GM06990 (cell line): ENCODE measurements at regions not wholly inside any gene's neighbourhood (a gene's known extent, or its start where the extent isn't known, plus 50 kb on each side); places are given as distances from the start of the nearest gene placed in this dataset.

ENCODE experiments used
- DNase-seq: peaks from one replicate; pipeline ENCODE4 v3.0.0-alpha.2; 2011; ENCODE audit not compliant: insufficient read length; ENCODE audit errors: extremely low read depth
- H3K27me3 ChIP-seq: replicated peaks from 2 replicates; pipeline ENCODE4 v1.6.0; 2011; ENCODE audit warnings: low read length; ENCODE audit not compliant: control insufficient read depth, insufficient read depth
- H3K36me3 ChIP-seq: 2 replicates; pipeline ENCODE4 v1.5.1; 2011; ENCODE audit warnings: low read length; ENCODE audit not compliant: control insufficient read depth, insufficient read depth
- H3K4me3 ChIP-seq: replicated peaks from 2 replicates; pipeline ENCODE4 v1.5.1; 2011; ENCODE audit warnings: low read depth, mild to moderate bottlenecking, control low read depth, low read length
- CTCF ChIP-seq: IDR thresholded peaks from 2 replicates; pipeline ENCODE4 v1.5.1; 2011; ENCODE audit warnings: low read length, control low read depth, mild to moderate bottlenecking, inconsistent platforms; ENCODE audit not compliant: insufficient read depth, poor library complexity, severe bottlenecking

- no peaks in the 10 kb centered on the region for H3K36me3 ChIP-seq
- TF ChIP-seq CTCF, result no peak
- H3K4me3 ChIP-seq, result no peak overlapping the region
- DNase-seq, result no peak
- no peaks in the 10 kb centered on the region for H3K27me3 ChIP-seq
Observed at GRCh38 chr18:27712066-27712465, 464.9 kb downstream of the CDH2 start.

GRCh38 chr18:27711382-27711781, 465.5 kb downstream of the CDH2 start:
- TF ChIP-seq CTCF, result no peak
- Histone ChIP-seq H3K4me3 (no peak overlapping the region), H3K27me3 (no peaks in the 10 kb centered on the region), H3K36me3 (no peaks in the 10 kb centered on the region)
- DNase-seq, result no peak

GRCh38 chr18:27709344-27709743, 467.6 kb downstream of the CDH2 start:
- H3K36me3 ChIP-seq, result no peaks in the 10 kb centered on the region
- H3K27me3 ChIP-seq, result no peaks in the 10 kb centered on the region
- TF ChIP-seq CTCF, result no peak
- no peak for DNase-seq
- H3K4me3 ChIP-seq, result no peak overlapping the region

- Histone ChIP-seq H3K36me3 (no peaks in the 10 kb centered on the region), H3K4me3 (no peak overlapping the region), H3K27me3 (no peaks in the 10 kb centered on the region)
- no peak for TF ChIP-seq CTCF
- DNase-seq, result no peak
Observed at GRCh38 chr18:27707201-27707600, 469.7 kb downstream of the CDH2 start.

GRCh38 chr18:27704736-27705361, 472.1 kb downstream of the CDH2 start:
- Histone ChIP-seq H3K36me3 (no peaks in the 10 kb centered on the region), H3K27me3 (no peaks in the 10 kb centered on the region), H3K4me3 (no peak overlapping the region)
- TF ChIP-seq CTCF, result no peak
- no peak for DNase-seq

GRCh38 chr18:27699137-27699536, 477.8 kb downstream of the CDH2 start:
- TF ChIP-seq CTCF, result no peak
- DNase-seq, result no peak
- H3K36me3 ChIP-seq, result no peaks in the 10 kb centered on the region

More at GRCh38 chr18:27699137-27699536, 477.8 kb downstream of the CDH2 start:
- no peaks in the 10 kb centered on the region for H3K27me3 ChIP-seq
- H3K4me3 ChIP-seq, result no peak overlapping the region
